Prostate gland (tissue), 2 donors: ENCODE measurements at regions not wholly inside any gene's neighbourhood (a gene's known extent, or its start where the extent isn't known, plus 50 kb on each side); places are given as distances from the start of the nearest gene placed in this dataset.

Experiments
- CTCF ChIP-seq, 4 experiments: fragments of 200-600 bp in 2 of 4; fragments of 450-650 bp in 2 of 4; sonication (generic) in 2 of 4; IDR thresholded peaks; 1 replicate in 3 of 4; 2 replicates in 1 of 4; pipeline ENCODE4 v1.5.1; 2016 to 2019; ENCODE audit warnings: antibody characterized with exemption in 4 of 4, mild to moderate bottlenecking in 2 of 4, moderate library complexity in 2 of 4
- POLR2A ChIP-seq: fragments of 450-650 bp; IDR thresholded peaks from one replicate; pipeline ENCODE4 v1.6.1; 2016; ENCODE audit warnings: antibody characterized with exemption, mild to moderate bottlenecking
- POLR2AphosphoS5 ChIP-seq: sonication (generic); formaldehyde crosslinking; IDR thresholded peaks from one replicate; pipeline ENCODE4 v1.6.1; 2017; ENCODE audit warnings: antibody characterized with exemption

- TF ChIP-seq POLR2A, result no peak
- TF ChIP-seq CTCF (IDR thresholded peaks at IDR 0.05), result no peak
- no peak for TF ChIP-seq POLR2AphosphoS5
Measured at GRCh38 chr20:6651561-6651960, 115.9 kb upstream of the BMP2 start.
